ENCODE measurements at regions not wholly inside any gene's neighbourhood (a gene's known extent, or its start where the extent isn't known, plus 50 kb on each side); places are given as distances from the start of the nearest gene placed in this dataset.

DNA sequence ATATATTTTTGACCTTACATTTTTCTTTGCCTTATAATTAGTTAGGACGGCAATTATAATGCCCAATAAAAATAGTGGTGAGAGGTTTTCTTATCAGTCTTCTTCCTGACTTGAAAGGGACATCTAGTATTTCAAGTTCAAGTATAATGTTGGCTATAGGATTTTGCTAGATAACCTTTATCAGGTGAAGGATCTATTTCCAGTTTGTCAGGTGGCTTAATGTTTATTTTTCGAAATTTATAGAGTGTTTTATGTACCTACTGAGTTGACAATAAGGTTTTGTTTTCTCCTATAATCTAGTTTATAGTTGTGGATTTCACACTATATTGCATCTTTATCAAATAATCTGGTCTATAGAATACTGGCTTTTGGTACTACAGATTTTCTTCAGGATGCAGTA lies 351.8 kb upstream of the FGF13 start (continued):
- TF ChIP-seq, protein P1, sequence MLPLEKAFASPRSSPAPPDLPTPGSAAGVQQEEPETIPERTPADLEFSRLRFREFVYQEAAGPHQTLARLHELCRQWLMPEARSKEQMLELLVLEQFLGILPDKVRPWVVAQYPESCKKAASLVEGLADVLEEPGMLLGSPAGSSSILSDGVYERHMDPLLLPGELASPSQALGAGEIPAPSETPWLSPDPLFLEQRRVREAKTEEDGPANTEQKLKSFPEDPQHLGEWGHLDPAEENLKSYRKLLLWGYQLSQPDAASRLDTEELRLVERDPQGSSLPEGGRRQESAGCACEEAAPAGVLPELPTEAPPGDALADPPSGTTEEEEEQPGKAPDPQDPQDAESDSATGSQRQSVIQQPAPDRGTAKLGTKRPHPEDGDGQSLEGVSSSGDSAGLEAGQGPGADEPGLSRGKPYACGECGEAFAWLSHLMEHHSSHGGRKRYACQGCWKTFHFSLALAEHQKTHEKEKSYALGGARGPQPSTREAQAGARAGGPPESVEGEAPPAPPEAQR (CRISPR knock-in tag; IDR thresholded peaks at IDR 0.05): no peak
- no peak for TF ChIP-seq FOXK1 (CRISPR knock-in tag; IDR thresholded peaks at IDR 0.05)
- TF ChIP-seq IRF2 (CRISPR knock-in tag; IDR thresholded peaks at IDR 0.05; ENCODE audit: borderline replicate concordance, low read depth): no peak
- TF ChIP-seq, protein P2, sequence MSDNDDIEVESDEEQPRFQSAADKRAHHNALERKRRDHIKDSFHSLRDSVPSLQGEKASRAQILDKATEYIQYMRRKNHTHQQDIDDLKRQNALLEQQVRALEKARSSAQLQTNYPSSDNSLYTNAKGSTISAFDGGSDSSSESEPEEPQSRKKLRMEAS (CRISPR knock-in tag; IDR thresholded peaks at IDR 0.05): no peak
- no peak for TF ChIP-seq NFYB (CRISPR knock-in tag; conservative IDR thresholded peaks at IDR 0.05; ENCODE audit: low read depth)
- no peak for TF ChIP-seq TCF7 (CRISPR knock-in tag; IDR thresholded peaks at IDR 0.05; ENCODE audit: low read depth)
- TF ChIP-seq, protein P3, sequence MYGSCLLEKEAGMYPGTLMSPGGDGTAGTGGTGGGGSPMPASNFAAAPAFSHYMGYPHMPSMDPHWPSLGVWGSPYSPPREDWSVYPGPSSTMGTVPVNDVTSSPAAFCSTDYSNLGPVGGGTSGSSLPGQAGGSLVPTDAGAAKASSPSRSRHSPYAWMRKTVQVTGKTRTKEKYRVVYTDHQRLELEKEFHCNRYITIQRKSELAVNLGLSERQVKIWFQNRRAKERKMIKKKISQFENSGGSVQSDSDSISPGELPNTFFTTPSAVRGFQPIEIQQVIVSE (CRISPR knock-in tag; IDR thresholded peaks at IDR 0.05; ENCODE audit: borderline replicate concordance): no peak
- TF ChIP-seq, protein P4, sequence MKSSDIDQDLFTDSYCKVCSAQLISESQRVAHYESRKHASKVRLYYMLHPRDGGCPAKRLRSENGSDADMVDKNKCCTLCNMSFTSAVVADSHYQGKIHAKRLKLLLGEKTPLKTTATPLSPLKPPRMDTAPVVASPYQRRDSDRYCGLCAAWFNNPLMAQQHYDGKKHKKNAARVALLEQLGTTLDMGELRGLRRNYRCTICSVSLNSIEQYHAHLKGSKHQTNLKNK (CRISPR knock-in tag; IDR thresholded peaks at IDR 0.05): no peak
- no peak for TF ChIP-seq CREB1 (CRISPR knock-in tag; IDR thresholded peaks at IDR 0.05)
- no peak for TF ChIP-seq CBFB (CRISPR knock-in tag; IDR thresholded peaks at IDR 0.05; ENCODE audit: low read depth)

DNA sequence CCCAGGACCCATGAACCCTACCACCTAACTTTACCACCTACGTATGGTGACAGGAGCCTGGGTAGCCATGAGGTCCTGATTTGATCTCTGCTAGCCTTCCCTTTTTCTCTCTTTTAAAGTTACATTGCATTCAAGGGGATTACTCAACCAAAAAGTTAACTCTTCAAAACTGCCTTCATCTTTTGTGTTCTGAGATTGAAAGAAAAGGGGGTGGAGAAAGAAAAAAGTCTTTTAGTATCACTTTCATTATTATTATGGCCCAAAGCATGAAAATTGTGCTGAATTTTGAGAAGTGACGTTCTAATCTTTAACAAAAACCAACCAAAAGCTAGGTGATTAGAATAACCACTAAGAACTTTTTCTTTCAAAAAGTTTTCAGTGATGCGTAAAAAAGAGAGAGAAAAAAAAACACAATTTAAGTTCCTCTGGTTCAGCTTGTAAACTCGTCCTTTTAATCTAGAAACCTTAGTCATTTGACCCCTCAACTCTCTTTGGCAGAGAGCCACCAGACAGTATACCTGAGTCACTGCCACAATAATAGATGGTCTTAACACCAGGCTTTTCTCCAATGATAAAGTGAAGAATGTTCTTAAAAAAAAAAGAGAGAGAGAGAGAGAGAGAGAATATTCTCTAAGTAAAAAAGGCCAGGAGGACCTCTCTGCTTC lies 347.4 kb upstream of the FGF13 start:
- no peaks in the 10 kb centered on the region for H3K27me3 Mint-ChIP-seq (ENCODE audit: low read depth)
- 0 out of 2 replicates have a peak, but pooled peaks cover 3% of the 10 kb centered on the region for H3K36me3 Mint-ChIP-seq
- POLR2A ChIA-PET: no interaction called here
- no peaks in the 10 kb centered on the region for H3K4me1 Mint-ChIP-seq
- ATAC-seq: no peak
- peaks cover 7% of the 10 kb centered on the region for H3K9me3 Mint-ChIP-seq
- CTCF ChIA-PET: no interaction called here
- no peak overlapping the region for H3K27ac Mint-ChIP-seq
- no peak overlapping the region for H3K4me3 Mint-ChIP-seq
- no peak for DNase-seq (ENCODE audit: low spot score)
- no peak for TF ChIP-seq SP1 (CRISPR knock-in tag; conservative IDR thresholded peaks at IDR 0.05)
- no peak for TF ChIP-seq TEAD4 (CRISPR knock-in tag; IDR thresholded peaks at IDR 0.05)
- no peak for TF ChIP-seq GTF2I (CRISPR knock-in tag; conservative IDR thresholded peaks at IDR 0.05)
- TF ChIP-seq NFYB (CRISPR knock-in tag; conservative IDR thresholded peaks at IDR 0.05; ENCODE audit: low read depth): no peak
- TF ChIP-seq FOXJ3 (CRISPR knock-in tag; IDR thresholded peaks at IDR 0.05; ENCODE audit: borderline replicate concordance): no peak
- TF ChIP-seq, protein P5, sequence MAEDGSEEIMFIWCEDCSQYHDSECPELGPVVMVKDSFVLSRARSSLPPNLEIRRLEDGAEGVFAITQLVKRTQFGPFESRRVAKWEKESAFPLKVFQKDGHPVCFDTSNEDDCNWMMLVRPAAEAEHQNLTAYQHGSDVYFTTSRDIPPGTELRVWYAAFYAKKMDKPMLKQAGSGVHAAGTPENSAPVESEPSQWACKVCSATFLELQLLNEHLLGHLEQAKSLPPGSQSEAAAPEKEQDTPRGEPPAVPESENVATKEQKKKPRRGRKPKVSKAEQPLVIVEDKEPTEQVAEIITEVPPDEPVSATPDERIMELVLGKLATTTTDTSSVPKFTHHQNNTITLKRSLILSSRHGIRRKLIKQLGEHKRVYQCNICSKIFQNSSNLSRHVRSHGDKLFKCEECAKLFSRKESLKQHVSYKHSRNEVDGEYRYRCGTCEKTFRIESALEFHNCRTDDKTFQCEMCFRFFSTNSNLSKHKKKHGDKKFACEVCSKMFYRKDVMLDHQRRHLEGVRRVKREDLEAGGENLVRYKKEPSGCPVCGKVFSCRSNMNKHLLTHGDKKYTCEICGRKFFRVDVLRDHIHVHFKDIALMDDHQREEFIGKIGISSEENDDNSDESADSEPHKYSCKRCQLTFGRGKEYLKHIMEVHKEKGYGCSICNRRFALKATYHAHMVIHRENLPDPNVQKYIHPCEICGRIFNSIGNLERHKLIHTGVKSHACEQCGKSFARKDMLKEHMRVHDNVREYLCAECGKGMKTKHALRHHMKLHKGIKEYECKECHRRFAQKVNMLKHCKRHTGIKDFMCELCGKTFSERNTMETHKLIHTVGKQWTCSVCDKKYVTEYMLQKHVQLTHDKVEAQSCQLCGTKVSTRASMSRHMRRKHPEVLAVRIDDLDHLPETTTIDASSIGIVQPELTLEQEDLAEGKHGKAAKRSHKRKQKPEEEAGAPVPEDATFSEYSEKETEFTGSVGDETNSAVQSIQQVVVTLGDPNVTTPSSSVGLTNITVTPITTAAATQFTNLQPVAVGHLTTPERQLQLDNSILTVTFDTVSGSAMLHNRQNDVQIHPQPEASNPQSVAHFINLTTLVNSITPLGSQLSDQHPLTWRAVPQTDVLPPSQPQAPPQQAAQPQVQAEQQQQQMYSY (CRISPR knock-in tag; IDR thresholded peaks at IDR 0.05): no peak
- no peak for TF ChIP-seq ZNF423 (CRISPR knock-in tag; IDR thresholded peaks at IDR 0.05)
- TF ChIP-seq, protein P6, sequence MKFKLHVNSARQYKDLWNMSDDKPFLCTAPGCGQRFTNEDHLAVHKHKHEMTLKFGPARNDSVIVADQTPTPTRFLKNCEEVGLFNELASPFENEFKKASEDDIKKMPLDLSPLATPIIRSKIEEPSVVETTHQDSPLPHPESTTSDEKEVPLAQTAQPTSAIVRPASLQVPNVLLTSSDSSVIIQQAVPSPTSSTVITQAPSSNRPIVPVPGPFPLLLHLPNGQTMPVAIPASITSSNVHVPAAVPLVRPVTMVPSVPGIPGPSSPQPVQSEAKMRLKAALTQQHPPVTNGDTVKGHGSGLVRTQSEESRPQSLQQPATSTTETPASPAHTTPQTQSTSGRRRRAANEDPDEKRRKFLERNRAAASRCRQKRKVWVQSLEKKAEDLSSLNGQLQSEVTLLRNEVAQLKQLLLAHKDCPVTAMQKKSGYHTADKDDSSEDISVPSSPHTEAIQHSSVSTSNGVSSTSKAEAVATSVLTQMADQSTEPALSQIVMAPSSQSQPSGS (CRISPR knock-in tag; IDR thresholded peaks at IDR 0.05; ENCODE audit: borderline replicate concordance, low read depth): no peak
- TF ChIP-seq MYBL2 (CRISPR knock-in tag; IDR thresholded peaks at IDR 0.05): no peak
- no peak for TF ChIP-seq ELF4 (CRISPR knock-in tag; IDR thresholded peaks at IDR 0.05; ENCODE audit: low read depth)
- TF ChIP-seq, protein P7, sequence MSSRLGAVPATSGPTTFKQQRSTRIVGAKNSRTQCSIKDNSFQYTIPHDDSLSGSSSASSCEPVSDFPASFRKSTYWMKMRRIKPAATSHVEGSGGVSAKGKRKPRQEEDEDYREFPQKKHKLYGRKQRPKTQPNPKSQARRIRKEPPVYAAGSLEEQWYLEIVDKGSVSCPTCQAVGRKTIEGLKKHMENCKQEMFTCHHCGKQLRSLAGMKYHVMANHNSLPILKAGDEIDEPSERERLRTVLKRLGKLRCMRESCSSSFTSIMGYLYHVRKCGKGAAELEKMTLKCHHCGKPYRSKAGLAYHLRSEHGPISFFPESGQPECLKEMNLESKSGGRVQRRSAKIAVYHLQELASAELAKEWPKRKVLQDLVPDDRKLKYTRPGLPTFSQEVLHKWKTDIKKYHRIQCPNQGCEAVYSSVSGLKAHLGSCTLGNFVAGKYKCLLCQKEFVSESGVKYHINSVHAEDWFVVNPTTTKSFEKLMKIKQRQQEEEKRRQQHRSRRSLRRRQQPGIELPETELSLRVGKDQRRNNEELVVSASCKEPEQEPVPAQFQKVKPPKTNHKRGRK (CRISPR knock-in tag; IDR thresholded peaks at IDR 0.05; ENCODE audit: borderline replicate concordance): no peak
- no peak for TF ChIP-seq FOXP1 (CRISPR knock-in tag; IDR thresholded peaks at IDR 0.05; ENCODE audit: borderline replicate concordance)
- TF ChIP-seq, protein P8, sequence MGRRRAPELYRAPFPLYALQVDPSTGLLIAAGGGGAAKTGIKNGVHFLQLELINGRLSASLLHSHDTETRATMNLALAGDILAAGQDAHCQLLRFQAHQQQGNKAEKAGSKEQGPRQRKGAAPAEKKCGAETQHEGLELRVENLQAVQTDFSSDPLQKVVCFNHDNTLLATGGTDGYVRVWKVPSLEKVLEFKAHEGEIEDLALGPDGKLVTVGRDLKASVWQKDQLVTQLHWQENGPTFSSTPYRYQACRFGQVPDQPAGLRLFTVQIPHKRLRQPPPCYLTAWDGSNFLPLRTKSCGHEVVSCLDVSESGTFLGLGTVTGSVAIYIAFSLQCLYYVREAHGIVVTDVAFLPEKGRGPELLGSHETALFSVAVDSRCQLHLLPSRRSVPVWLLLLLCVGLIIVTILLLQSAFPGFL (CRISPR knock-in tag; IDR thresholded peaks at IDR 0.05; ENCODE audit: borderline replicate concordance): no peak

All from WTC11 (cell line).